ENCODE measurements at regions not wholly inside any gene's neighbourhood (a gene's known extent, or its start where the extent isn't known, plus 50 kb on each side); places are given as distances from the start of the nearest gene placed in this dataset.

- TF ChIP-seq GATA3 (IDR thresholded peaks at IDR 0.05; ENCODE audit: low read depth, low read length) (no peak), GATA2 (IDR thresholded peaks at IDR 0.05; ENCODE audit: low read depth, low read length) (no peak)
These were observed 327.6 kb downstream of the CCER1 start for GRCh38 chr12:90627180-90627896.

- no peak for TF ChIP-seq GATA2 (IDR thresholded peaks at IDR 0.05; ENCODE audit: low read depth, low read length)
- TF ChIP-seq GATA3 (IDR thresholded peaks at IDR 0.05; ENCODE audit: low read depth, low read length) = no peak
These were observed 332.5 kb downstream of the CCER1 start for GRCh38 chr12:90622431-90622830.

- TF ChIP-seq GATA2 (IDR thresholded peaks at IDR 0.05; ENCODE audit: low read depth, low read length) (no peak), GATA3 (IDR thresholded peaks at IDR 0.05; ENCODE audit: low read depth, low read length) (no peak)
These were observed 333.0 kb downstream of the CCER1 start for GRCh38 chr12:90621927-90622326.

GRCh38 chr12:90619943-90620342 lies 335.0 kb downstream of the CCER1 start:
- TF ChIP-seq GATA2 (IDR thresholded peaks at IDR 0.05; ENCODE audit: low read depth, low read length) = no peak
- no peak for TF ChIP-seq GATA3 (IDR thresholded peaks at IDR 0.05; ENCODE audit: low read depth, low read length)

- TF ChIP-seq GATA2 (IDR thresholded peaks at IDR 0.05; ENCODE audit: low read depth, low read length) = no peak
- no peak for TF ChIP-seq GATA3 (IDR thresholded peaks at IDR 0.05; ENCODE audit: low read depth, low read length)
These were observed 336.4 kb downstream of the CCER1 start for GRCh38 chr12:90618586-90618985.

- no peak for TF ChIP-seq GATA2 (IDR thresholded peaks at IDR 0.05; ENCODE audit: low read depth, low read length)
- TF ChIP-seq GATA3 (IDR thresholded peaks at IDR 0.05; ENCODE audit: low read depth, low read length) = no peak
These were observed 343.1 kb downstream of the CCER1 start for GRCh38 chr12:90611891-90612290.

- TF ChIP-seq GATA3 (IDR thresholded peaks at IDR 0.05; ENCODE audit: low read depth, low read length) (no peak), GATA2 (IDR thresholded peaks at IDR 0.05; ENCODE audit: low read depth, low read length) (no peak)
These were observed 343.9 kb downstream of the CCER1 start for GRCh38 chr12:90611048-90611447.

- TF ChIP-seq GATA3 (IDR thresholded peaks at IDR 0.05; ENCODE audit: low read depth, low read length) (no peak), GATA2 (IDR thresholded peaks at IDR 0.05; ENCODE audit: low read depth, low read length) (no peak)
These were observed 361.2 kb downstream of the CCER1 start for GRCh38 chr12:90593596-90594295.

GRCh38 chr12:90589956-90590355 lies 365.0 kb downstream of the CCER1 start:
- TF ChIP-seq GATA3 (IDR thresholded peaks at IDR 0.05; ENCODE audit: low read depth, low read length) (no peak), GATA2 (IDR thresholded peaks at IDR 0.05; ENCODE audit: low read depth, low read length) (no peak)

GRCh38 chr12:90585640-90586304 lies 369.2 kb downstream of the CCER1 start:
- TF ChIP-seq GATA2 (IDR thresholded peaks at IDR 0.05; ENCODE audit: low read depth, low read length) = no peak
- no peak for TF ChIP-seq GATA3 (IDR thresholded peaks at IDR 0.05; ENCODE audit: low read depth, low read length)

- TF ChIP-seq GATA2 (IDR thresholded peaks at IDR 0.05; ENCODE audit: low read depth, low read length) = no peak
These were observed 378.3 kb downstream of the CCER1 start for GRCh38 chr12:90576707-90577106.

GRCh38 chr12:90575995-90576394 lies 379.0 kb downstream of the CCER1 start:
- no peak for TF ChIP-seq GATA2 (IDR thresholded peaks at IDR 0.05; ENCODE audit: low read depth, low read length)
- TF ChIP-seq GATA3 (IDR thresholded peaks at IDR 0.05; ENCODE audit: low read depth, low read length) = no peak

- TF ChIP-seq GATA3 (IDR thresholded peaks at IDR 0.05; ENCODE audit: low read depth, low read length) (no peak), GATA2 (IDR thresholded peaks at IDR 0.05; ENCODE audit: low read depth, low read length) (no peak)
These were observed 380.3 kb downstream of the CCER1 start for GRCh38 chr12:90574676-90575075.

- TF ChIP-seq GATA2 (IDR thresholded peaks at IDR 0.05; ENCODE audit: low read depth, low read length) (no peak), GATA3 (IDR thresholded peaks at IDR 0.05; ENCODE audit: low read depth, low read length) (no peak)
These were observed 382.2 kb downstream of the CCER1 start for GRCh38 chr12:90572778-90573177.

GRCh38 chr12:90569685-90570084 lies 385.3 kb downstream of the CCER1 start:
- TF ChIP-seq GATA2 (IDR thresholded peaks at IDR 0.05; ENCODE audit: low read depth, low read length) (peak; percentile 37; the same call in 1 of the 2 replicates), GATA3 (IDR thresholded peaks at IDR 0.05; ENCODE audit: low read depth, low read length) (peak; percentile 72)

Data from SH-SY5Y (cell line).